HG03135 (cell line): ENCODE measurements at regions not wholly inside any gene's neighbourhood (a gene's known extent, or its start where the extent isn't known, plus 50 kb on each side); places are given as distances from the start of the nearest gene placed in this dataset.
"Not testable (repeated sequence)": the region's sequence is repeated elsewhere in the genome, so short reads cannot be mapped to it uniquely, and the experiment has no call there.

ENCODE experiments used
- ATAC-seq: cut with Tn5 transposase; IDR thresholded peaks from one replicate; pipeline ENCODE4 v1.9.1; 2021; ENCODE audit warnings: mild to moderate bottlenecking, moderate library complexity; ENCODE audit not compliant: unreplicated experiment

- ATAC-seq = not testable (repeated sequence)
Measured at GRCh38 chr5:58308384-58308783, 151.5 kb downstream of the PLK2 start.

- ATAC-seq = no peak
Measured at GRCh38 chr5:58300346-58300895, 159.5 kb downstream of the PLK2 start.

- no peak for ATAC-seq
Measured at GRCh38 chr5:58299256-58299655, 160.6 kb downstream of the PLK2 start.

GRCh38 chr5:58294598-58295305 lies 165.1 kb downstream of the PLK2 start:
- no peak for ATAC-seq

- ATAC-seq = not testable (repeated sequence)
Measured at GRCh38 chr5:58288275-58288674, 171.6 kb downstream of the PLK2 start.

GRCh38 chr5:58286741-58287140 lies 173.1 kb downstream of the PLK2 start:
- ATAC-seq = no peak

- ATAC-seq = no peak
Measured at GRCh38 chr5:58285900-58286299, 174.0 kb downstream of the PLK2 start.

GRCh38 chr5:58284886-58285285 lies 175.0 kb downstream of the PLK2 start:
- ATAC-seq = no peak

- no peak for ATAC-seq
Measured at GRCh38 chr5:58281189-58281588, 178.7 kb downstream of the PLK2 start.

GRCh38 chr5:58279259-58279658 lies 180.6 kb downstream of the PLK2 start:
- no peak for ATAC-seq

GRCh38 chr5:58276431-58276830 lies 183.5 kb downstream of the PLK2 start:
- no peak for ATAC-seq

GRCh38 chr5:58275516-58275915 lies 184.4 kb downstream of the PLK2 start:
- no peak for ATAC-seq

GRCh38 chr5:58274191-58274590 lies 185.7 kb downstream of the PLK2 start:
- ATAC-seq = no peak

GRCh38 chr5:58273711-58274110 lies 186.2 kb downstream of the PLK2 start:
- ATAC-seq = no peak

- no peak for ATAC-seq
Measured at GRCh38 chr5:58268268-58268667, 191.6 kb downstream of the PLK2 start.

- ATAC-seq = no peak
Measured at GRCh38 chr5:58266402-58266801, 193.5 kb downstream of the PLK2 start.

GRCh38 chr5:58265246-58265930 lies 194.5 kb downstream of the PLK2 start:
- ATAC-seq = no peak

GRCh38 chr5:58264276-58264675 lies 195.6 kb downstream of the PLK2 start:
- no peak for ATAC-seq

- no peak for ATAC-seq
Measured at GRCh38 chr5:58263296-58263695, 196.6 kb downstream of the PLK2 start.

- no peak for ATAC-seq
Measured at GRCh38 chr5:58262226-58262625, 197.7 kb downstream of the PLK2 start.

- no peak for ATAC-seq
Measured at GRCh38 chr5:58261605-58262004, 198.3 kb downstream of the PLK2 start.

- ATAC-seq = no peak
Measured at GRCh38 chr5:58260243-58260642, 199.6 kb downstream of the PLK2 start.
